Heart left ventricle (tissue), 16 donors: ENCODE measurements at regions not wholly inside any gene's neighbourhood (a gene's known extent, or its start where the extent isn't known, plus 50 kb on each side); places are given as distances from the start of the nearest gene placed in this dataset.

Experiments
- ATAC-seq, 4 donors: fragments of 200-7000 bp; cut with Tn5 transposase; one replicate each; pipeline ENCODE4 v1.9.1; 2020 to 2022; ENCODE audit warnings: moderate library complexity in 4 of 4, mild to moderate bottlenecking in 3 of 4, moderate number of reproducible peaks in 1 of 4
- DNase-seq, 5 donors: peaks; one replicate each; pipeline ENCODE4 v3.0.0-alpha.2; 2020
- H3K27ac ChIP-seq, 12 donors: fragments of 200-600 bp; sonication (generic) in 4 of 12; one replicate each; pipeline versions ENCODE4 v1.5.0 to v1.8.0; 2016 to 2022; ENCODE audit warnings: mild to moderate bottlenecking in 2 of 12
- H3K27me3 ChIP-seq, 9 donors: fragments of 200-600 bp; sonication (generic) in 2 of 9; one replicate each; pipeline versions ENCODE4 v1.5.1 to v1.8.0; 2016 to 2022; ENCODE audit warnings: mild to moderate bottlenecking in 3 of 9
- H3K36me3 ChIP-seq, 9 donors: fragments of 200-600 bp; sonication (generic) in 2 of 9; one replicate each; pipeline versions ENCODE4 v1.5.0 to v1.8.0; 2018 to 2022; ENCODE audit warnings: mild to moderate bottlenecking in 2 of 9
- H3K4me1 ChIP-seq, 12 donors: fragments of 200-600 bp; sonication (generic) in 4 of 12; one replicate each; pipeline versions ENCODE4 v1.5.0 to v1.8.0; 2016 to 2022; ENCODE audit warnings: mild to moderate bottlenecking in 3 of 12
- H3K4me3 ChIP-seq, 12 donors: fragments of 200-600 bp; sonication (generic) in 4 of 12; one replicate each; pipeline versions ENCODE4 v1.5.0 to v1.8.0; 2017 to 2022; ENCODE audit warnings: mild to moderate bottlenecking in 9 of 12, moderate library complexity in 4 of 12
- H3K9me3 ChIP-seq, 12 donors: fragments of 200-600 bp; sonication (generic) in 4 of 12; one replicate each; pipeline versions ENCODE4 v1.5.0 to v1.8.0; 2016 to 2022; ENCODE audit warnings: mild to moderate bottlenecking in 1 of 12
- POLR2A ChIP-seq, 2 donors: fragments of 450-650 bp; IDR thresholded peaks; one replicate each; pipeline ENCODE4 v1.6.1; 2017; ENCODE audit warnings: antibody characterized with exemption in 2 of 2, mild to moderate bottlenecking in 2 of 2, moderate library complexity in 2 of 2
- WGBS, 4 donors: extraction: QIAGEN DNeasy Blood & Tissue Kit in 2 of 4; methylation state at CpG; one replicate each; pipeline versions ENCODE4 v1.1.5 to v1.1.7; 2013 to 2018; 5-methylcytosine and 5-hydroxymethylcytosine counted together
- intact Hi-C, 10 donors: fragments of 100-400 bp; cut with DNase I; formaldehyde crosslinking; loops; one replicate each; pipeline versions ENCODE4 v1.11.1 to v1.14.2; 2022
- TF ChIP-seq, protein P1 (sequence below), 12 donors: fragments of 200-600 bp; sonication (generic) in 4 of 12; IDR thresholded peaks; one replicate each; pipeline versions ENCODE4 v1.5.0 to v1.8.0; 2018 to 2022; ENCODE audit warnings: antibody characterized with exemption in 12 of 12, mild to moderate bottlenecking in 5 of 12
- donor health status: ischemic (EF 13 %, LVEDD 7.1; RV severe dilation, severe dysfunction).
- donor health status: healthy with polysubstance abuse.
- donor health status: DM: no; HTN: yes; CAD: no.
- donor health status: DM: no; HTN: no; CAD: no.
- donor health status: ischemic (EF 25% LVEDD 6.9; RV normal size, moderate dysfunction).
- donor health status: ischemic (EF 25% LVEDD 5.7; RV mildly dilated, moderate dysfunction).
- donor health status: healthy.
- donor health status: DM: yes; HTN: yes; CAD: no.
- donor health status: ischemic (EF 35%, LVEDD 5.7; RV mildly dilated, moderate dysfunction).
- donor health status: nonischemic (EF 11% LVEDD 7.7; RV severe dilation, severe dysfunction).
- donor health status: DM: yes; HTN: yes; CAD: no.
- donor health status: PGD.
- donor health status: ischemic (EF 29% LVEDD 5.4; RV normal size, mild dysfunction).
- donor health status: nonischemic (EF 23%, LVEDD 6.1; RV moderate dilation, normal function).

DNA sequence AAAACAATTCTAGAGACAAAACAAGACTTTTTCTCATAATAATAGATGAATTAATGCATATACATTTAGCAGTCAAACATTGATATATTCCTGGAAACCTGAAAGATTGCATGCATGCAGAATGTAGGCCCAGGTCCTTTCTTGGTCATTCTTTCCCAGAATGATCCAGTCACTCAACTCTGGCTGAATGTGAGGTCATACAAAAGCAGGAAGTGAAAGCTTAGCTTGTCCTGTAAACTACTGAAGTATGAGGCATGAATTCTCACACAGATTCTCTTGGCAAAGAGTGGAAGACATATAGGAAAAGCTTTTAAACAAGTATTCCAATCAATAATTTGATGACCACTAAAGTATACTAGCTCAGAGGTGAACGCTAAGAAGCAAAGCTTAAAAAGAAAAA is 253.9 kb downstream of the PPP1R3A start:
- no peak overlapping the region for H3K4me3 ChIP-seq
- ATAC-seq (no peak), DNase-seq (no peak)
- H3K36me3 ChIP-seq = no peaks in the 10 kb centered on the region
- no peaks in the 10 kb centered on the region for H3K4me1 ChIP-seq
- no peak overlapping the region for H3K27ac ChIP-seq
- intact Hi-C loops = no loop called here
- peaks cover 0 to 32% (median 0%) of the 10 kb centered on the region in 12 donors for H3K9me3 ChIP-seq
- H3K27me3 ChIP-seq = no peaks in the 10 kb centered on the region
- TF ChIP-seq POLR2A (IDR thresholded peaks at IDR 0.05) = no peak
- TF ChIP-seq, protein P1, sequence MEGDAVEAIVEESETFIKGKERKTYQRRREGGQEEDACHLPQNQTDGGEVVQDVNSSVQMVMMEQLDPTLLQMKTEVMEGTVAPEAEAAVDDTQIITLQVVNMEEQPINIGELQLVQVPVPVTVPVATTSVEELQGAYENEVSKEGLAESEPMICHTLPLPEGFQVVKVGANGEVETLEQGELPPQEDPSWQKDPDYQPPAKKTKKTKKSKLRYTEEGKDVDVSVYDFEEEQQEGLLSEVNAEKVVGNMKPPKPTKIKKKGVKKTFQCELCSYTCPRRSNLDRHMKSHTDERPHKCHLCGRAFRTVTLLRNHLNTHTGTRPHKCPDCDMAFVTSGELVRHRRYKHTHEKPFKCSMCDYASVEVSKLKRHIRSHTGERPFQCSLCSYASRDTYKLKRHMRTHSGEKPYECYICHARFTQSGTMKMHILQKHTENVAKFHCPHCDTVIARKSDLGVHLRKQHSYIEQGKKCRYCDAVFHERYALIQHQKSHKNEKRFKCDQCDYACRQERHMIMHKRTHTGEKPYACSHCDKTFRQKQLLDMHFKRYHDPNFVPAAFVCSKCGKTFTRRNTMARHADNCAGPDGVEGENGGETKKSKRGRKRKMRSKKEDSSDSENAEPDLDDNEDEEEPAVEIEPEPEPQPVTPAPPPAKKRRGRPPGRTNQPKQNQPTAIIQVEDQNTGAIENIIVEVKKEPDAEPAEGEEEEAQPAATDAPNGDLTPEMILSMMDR (IDR thresholded peaks at IDR 0.05) = no peak
- 82 to 96% (median 88%) methylated on average over 1 of the region's 1 CpG for WGBS, 4 donors

DNA sequence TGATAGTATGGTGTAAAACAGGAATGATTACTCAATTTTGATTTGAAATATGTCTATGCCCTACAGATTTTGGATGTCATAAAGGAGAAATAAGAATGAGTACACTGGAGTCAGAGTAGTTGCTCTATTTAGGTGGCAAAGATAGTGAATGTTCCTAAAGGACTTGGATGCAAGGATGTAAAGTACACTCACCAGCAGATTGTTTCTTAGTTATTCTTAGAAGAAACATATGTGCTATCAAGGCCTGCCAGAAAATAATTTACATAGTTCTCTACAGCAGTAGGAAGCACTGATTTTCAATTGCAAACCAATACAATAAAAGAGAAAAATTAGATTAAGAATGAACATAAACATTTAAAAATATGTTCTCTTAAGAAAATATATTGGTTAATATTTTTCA is 259.4 kb downstream of the PPP1R3A start:
- Histone ChIP-seq H3K4me3 (no peak overlapping the region), H3K27me3 (no peaks in the 10 kb centered on the region), H3K27ac (no peak overlapping the region), H3K9me3 (peaks cover 0 to 12% (median 0%) of the 10 kb centered on the region in 12 donors), H3K4me1 (no peaks in the 10 kb centered on the region), H3K36me3 (no peaks in the 10 kb centered on the region)
- no peak for DNase-seq
- TF ChIP-seq, protein P1 (IDR thresholded peaks at IDR 0.05) = no peak
- TF ChIP-seq POLR2A (IDR thresholded peaks at IDR 0.05) = no peak
- intact Hi-C loops = no loop called here
- no peak for ATAC-seq

DNA sequence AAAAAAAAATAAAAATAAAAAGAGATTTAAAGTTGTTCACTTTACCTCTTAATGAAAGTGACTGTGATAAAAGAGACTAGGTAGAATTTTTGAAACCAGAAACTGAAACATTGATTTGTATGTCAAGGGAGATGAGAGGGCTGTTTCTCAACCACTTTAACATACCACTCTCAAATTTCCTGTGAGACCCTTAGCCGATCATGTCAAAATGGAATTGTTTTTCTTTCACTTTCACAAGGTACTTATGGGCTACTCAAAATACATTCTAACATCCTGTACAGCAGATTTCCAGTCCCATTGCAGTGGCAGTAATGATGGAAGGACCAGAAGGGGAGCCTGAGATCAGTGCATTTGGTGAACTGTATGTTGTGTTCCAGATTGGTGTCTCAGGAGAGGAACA is 261.2 kb downstream of the PPP1R3A start:
- Histone ChIP-seq H3K27ac (no peak overlapping the region), H3K27me3 (no peaks in the 10 kb centered on the region), H3K4me1 (no peaks in the 10 kb centered on the region), H3K9me3 (peaks cover 0 to under 1% (median 0%) of the 10 kb centered on the region in 12 donors), H3K4me3 (no peak overlapping the region), H3K36me3 (no peaks in the 10 kb centered on the region)
- 41 to 64% (median 50%) methylated on average over 1 of the region's 1 CpG for WGBS, 4 donors
- intact Hi-C loops = no loop called here
- TF ChIP-seq, protein P1 (IDR thresholded peaks at IDR 0.05) = no peak
- no peak for TF ChIP-seq POLR2A (IDR thresholded peaks at IDR 0.05)
- DNase-seq = no peak
- ATAC-seq = no peak

DNA sequence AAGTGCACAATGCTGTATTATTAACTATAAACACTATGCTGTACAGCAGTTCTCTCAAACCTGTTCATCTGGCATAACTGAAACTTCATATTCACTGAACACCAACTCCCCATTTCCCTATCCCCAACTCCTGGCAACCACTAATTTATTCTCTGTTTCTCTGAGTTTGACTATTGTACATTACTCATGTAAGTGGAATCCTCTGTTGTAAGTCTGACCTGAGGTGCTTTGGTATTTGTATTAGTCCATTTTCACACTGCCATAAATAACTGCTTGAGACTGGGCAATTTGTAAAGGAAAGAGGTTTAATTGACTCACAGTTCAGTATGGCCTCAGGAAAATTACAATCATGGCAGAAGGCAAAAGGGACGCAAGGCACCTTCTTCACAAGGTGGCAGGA is 266.3 kb downstream of the PPP1R3A start:
- no peak for TF ChIP-seq POLR2A (IDR thresholded peaks at IDR 0.05)
- TF ChIP-seq, protein P1 (IDR thresholded peaks at IDR 0.05) = no peak
- no peak for DNase-seq
- WGBS, 4 donors = 91 to 100% (median 96%) methylated on average over 1 of the region's 1 CpG
- H3K27me3 ChIP-seq = no peaks in the 10 kb centered on the region
- H3K4me1 ChIP-seq = no peaks in the 10 kb centered on the region
- H3K36me3 ChIP-seq = no peaks in the 10 kb centered on the region
- no peak overlapping the region for H3K4me3 ChIP-seq
- ATAC-seq = no peak
- intact Hi-C loops = no loop called here
- H3K27ac ChIP-seq = no peak overlapping the region
- H3K9me3 ChIP-seq = no peaks in the 10 kb centered on the region
